ENCODE measurements at regions not wholly inside any gene's neighbourhood (a gene's known extent, or its start where the extent isn't known, plus 50 kb on each side); places are given as distances from the start of the nearest gene placed in this dataset.

- TF ChIP-seq CTCF (IDR thresholded peaks at IDR 0.05) (no peak), POLR2A (IDR thresholded peaks at IDR 0.05) (no peak)
Measured at GRCh38 chr1:4424766-4425165, 229.6 kb upstream of the AJAP1 start.
